ENCODE measurements at regions not wholly inside any gene's neighbourhood (a gene's known extent, or its start where the extent isn't known, plus 50 kb on each side); places are given as distances from the start of the nearest gene placed in this dataset.

- TF ChIP-seq PBX3 (IDR thresholded peaks at IDR 0.05; ENCODE audit: insufficient replicate concordance, low read depth, low read length) = no peak
These were observed 132.4 kb upstream of the STXBP5 start (continued) for GRCh38 chr6:147071776-147072175.

GRCh38 chr6:147075381-147075780 lies 128.8 kb upstream of the STXBP5 start:
- RAD21 ChIA-PET (ENCODE audit: unreplicated experiment) = no interaction called here
- Histone ChIP-seq H3K9ac (ENCODE audit: control insufficient read depth, insufficient read depth, low read length) (no peak overlapping the region), H3K9me3 (replicated peaks; ENCODE audit: control insufficient read depth, insufficient read depth, low read length) (no peaks in the 10 kb centered on the region), H3K27me3 (replicated peaks in 1 of 2; ENCODE audit: control insufficient read depth in 2 of 2, insufficient read depth in 2 of 2, low read length in 1 of 2) (no peaks in the 10 kb centered on the region), H4K20me1 (ENCODE audit: control insufficient read depth, insufficient read depth) (no peaks in the 10 kb centered on the region), H3K4me2 (ENCODE audit: control insufficient read depth, insufficient read depth) (no peak overlapping the region), H3K4me1 (ENCODE audit: control insufficient read depth, insufficient read depth, low read length) (no peaks in the 10 kb centered on the region), H2AFZ (ENCODE audit: control insufficient read depth, low read depth, low read length) (no peak overlapping the region), H3K27ac (ENCODE audit: control insufficient read depth, insufficient read depth) (no peak overlapping the region), H3K79me2 (ENCODE audit: control insufficient read depth, insufficient read depth, low read length) (no peaks in the 10 kb centered on the region), H3K4me3 (no peak overlapping the region), H3K36me3 (ENCODE audit: control insufficient read depth in 2 of 2, insufficient read depth in 2 of 2, low read length in 1 of 2) (no peaks in the 10 kb centered on the region)
- in situ Hi-C loops (cut with MboI) (no loop called here), intact Hi-C loops (cut with micrococcal nuclease; ENCODE audit: unreplicated experiment) (no loop called here)
- WGBS (ENCODE audit: insufficient coverage, insufficient replicate concordance, low lambda C conversion rate, missing lambda C conversion rate) = 0% methylated on average over 1 of the region's 1 CpG
- BruUV-seq (replicated peaks) = no TSS peak
- POLR2A ChIA-PET = no interaction called here
- no peak for DNase-seq (ENCODE audit: low read depth, low spot score)
- no peak for FAIRE-seq
- ATAC-seq = no peak
- SMC1A ChIA-PET (ENCODE audit: uncharacterized antibody, unreplicated experiment) = no interaction called here
- CTCF ChIA-PET = no interaction called here
- TF ChIP-seq BCLAF1 (IDR thresholded peaks at IDR 0.05) = no peak
- TF ChIP-seq RELB (IDR thresholded peaks at IDR 0.05; ENCODE audit: low read depth) = no peak
- no peak for TF ChIP-seq POU2F2 (IDR thresholded peaks at IDR 0.05; ENCODE audit: borderline replicate concordance, low read depth, low read length)
- TF ChIP-seq NRF1 (conservative IDR thresholded peaks at IDR 0.05; ENCODE audit: low read depth, low read length) = no peak
- no peak for TF ChIP-seq BRCA1 (IDR thresholded peaks at IDR 0.05; ENCODE audit: low read depth, low read length)
- no peak for TF ChIP-seq TCF12 (IDR thresholded peaks at IDR 0.05; ENCODE audit: low read depth, low read length)
- TF ChIP-seq STAT1 (conservative IDR thresholded peaks at IDR 0.05) = no peak
- no peak for TF ChIP-seq NKRF (conservative IDR thresholded peaks at IDR 0.05)
- no peak for TF ChIP-seq NR2C1 (IDR thresholded peaks at IDR 0.05)
- TF ChIP-seq FOXK2 (IDR thresholded peaks at IDR 0.05) = no peak
- no peak for TF ChIP-seq E2F8 (IDR thresholded peaks at IDR 0.05; ENCODE audit: low read depth, partially characterized antibody)
- no peak for TF ChIP-seq ESRRA (IDR thresholded peaks at IDR 0.05; ENCODE audit: low read length)

Data from GM12878 (cell line).